ENCODE measurements at regions not wholly inside any gene's neighbourhood (a gene's known extent, or its start where the extent isn't known, plus 50 kb on each side); places are given as distances from the start of the nearest gene placed in this dataset.

- H3F3A ChIP-seq (ENCODE audit: insufficient read depth, low read length): no peaks in the 10 kb centered on the region
- no peaks in the 10 kb centered on the region for H3K36me3 ChIP-seq (replicated peaks; ENCODE audit: insufficient read depth, low read length)
- H3K9ac ChIP-seq (ENCODE audit: low read length): no peak overlapping the region
- TF ChIP-seq EZH2phosphoT487 (IDR thresholded peaks at IDR 0.05; ENCODE audit: low read length) (no peak), CTCF (IDR thresholded peaks at IDR 0.05; ENCODE audit: low read length) (no peak)
- H3K9me2 ChIP-seq (replicated peaks; ENCODE audit: insufficient read depth, low read length): no peaks in the 10 kb centered on the region
- no peak overlapping the region for H2AFZ ChIP-seq (ENCODE audit: low read length)
- H3K4me2 ChIP-seq (ENCODE audit: low read depth, low read length): no peak overlapping the region
- no peaks in the 10 kb centered on the region for H3K9me3 ChIP-seq (replicated peaks; ENCODE audit: insufficient read depth, low read length)
- H3K4me1 ChIP-seq (ENCODE audit: low read length): no peaks in the 10 kb centered on the region
- H4K20me1 ChIP-seq (ENCODE audit: insufficient read depth, low read length): no peaks in the 10 kb centered on the region
- H3K79me2 ChIP-seq (ENCODE audit: low read length): no peaks in the 10 kb centered on the region
- DNase-seq: no peak
- H3K27ac ChIP-seq (ENCODE audit: low read length): no peak overlapping the region
- H3K27me3 ChIP-seq (replicated peaks; ENCODE audit: insufficient read depth, low read length): no peaks in the 10 kb centered on the region
- no peak overlapping the region for H3K4me3 ChIP-seq (ENCODE audit: low read length)
Observed at GRCh38 chr5:23742701-23743100, 235.3 kb downstream of the PRDM9 start.

- Histone ChIP-seq H3F3A (ENCODE audit: insufficient read depth, low read length) (no peaks in the 10 kb centered on the region), H2AFZ (ENCODE audit: low read length) (no peak overlapping the region), H3K4me2 (ENCODE audit: low read depth, low read length) (no peak overlapping the region), H4K20me1 (ENCODE audit: insufficient read depth, low read length) (no peaks in the 10 kb centered on the region), H3K4me1 (ENCODE audit: low read length) (no peaks in the 10 kb centered on the region), H3K9me3 (replicated peaks; ENCODE audit: insufficient read depth, low read length) (no peaks in the 10 kb centered on the region), H3K9ac (ENCODE audit: low read length) (no peak overlapping the region), H3K27me3 (replicated peaks; ENCODE audit: insufficient read depth, low read length) (no peaks in the 10 kb centered on the region), H3K36me3 (replicated peaks; ENCODE audit: insufficient read depth, low read length) (no peaks in the 10 kb centered on the region), H3K27ac (ENCODE audit: low read length) (no peak overlapping the region), H3K9me2 (replicated peaks; ENCODE audit: insufficient read depth, low read length) (no peaks in the 10 kb centered on the region), H3K4me3 (ENCODE audit: low read length) (no peak overlapping the region), H3K79me2 (ENCODE audit: low read length) (no peaks in the 10 kb centered on the region)
- DNase-seq: no peak
- TF ChIP-seq EZH2phosphoT487 (IDR thresholded peaks at IDR 0.05; ENCODE audit: low read length) (no peak), CTCF (IDR thresholded peaks at IDR 0.05; ENCODE audit: low read length) (no peak), EZH2 (optimal IDR thresholded peaks at IDR 0.05; ENCODE audit: low read depth, low read length) (no peak)
Observed at GRCh38 chr5:23755906-23756305, 248.5 kb downstream of the PRDM9 start.

DNA sequence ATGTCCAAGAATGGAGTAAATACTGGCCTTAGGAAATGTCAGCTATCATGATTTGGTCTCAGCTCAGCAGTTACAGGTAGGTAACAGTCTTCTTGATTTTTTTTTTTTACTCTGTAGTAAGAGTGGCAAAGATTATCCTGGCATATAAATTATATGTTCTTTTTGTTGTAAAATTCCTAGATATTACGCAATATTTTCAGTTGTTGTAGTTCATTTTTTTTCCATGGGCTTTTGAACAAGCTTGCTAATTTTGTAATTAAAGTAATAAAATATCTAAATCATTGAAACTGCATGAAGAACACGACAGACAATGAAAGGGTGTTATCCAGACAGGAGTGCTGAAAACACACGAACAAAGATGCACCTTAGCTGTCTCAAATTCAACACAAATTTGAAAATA is 249.4 kb downstream of the PRDM9 start:
- Histone ChIP-seq H3K9me3 (replicated peaks; ENCODE audit: insufficient read depth, low read length) (no peaks in the 10 kb centered on the region), H3K36me3 (replicated peaks; ENCODE audit: insufficient read depth, low read length) (no peaks in the 10 kb centered on the region), H3F3A (ENCODE audit: insufficient read depth, low read length) (no peaks in the 10 kb centered on the region), H3K27me3 (replicated peaks; ENCODE audit: insufficient read depth, low read length) (no peaks in the 10 kb centered on the region), H2AFZ (ENCODE audit: low read length) (no peak overlapping the region), H3K27ac (ENCODE audit: low read length) (no peak overlapping the region), H3K4me3 (ENCODE audit: low read length) (no peak overlapping the region), H4K20me1 (ENCODE audit: insufficient read depth, low read length) (no peaks in the 10 kb centered on the region), H3K4me1 (ENCODE audit: low read length) (no peaks in the 10 kb centered on the region), H3K79me2 (ENCODE audit: low read length) (no peaks in the 10 kb centered on the region), H3K9ac (ENCODE audit: low read length) (no peak overlapping the region), H3K9me2 (replicated peaks; ENCODE audit: insufficient read depth, low read length) (no peaks in the 10 kb centered on the region), H3K4me2 (ENCODE audit: low read depth, low read length) (no peak overlapping the region)
- no peak for DNase-seq
- TF ChIP-seq CTCF (IDR thresholded peaks at IDR 0.05; ENCODE audit: low read length): no peak
- no peak for TF ChIP-seq EZH2phosphoT487 (IDR thresholded peaks at IDR 0.05; ENCODE audit: low read length)
- no peak for TF ChIP-seq EZH2 (optimal IDR thresholded peaks at IDR 0.05; ENCODE audit: low read depth, low read length)

All from MM.1S (cell line).